HG03060 (cell line): ENCODE measurements at regions not wholly inside any gene's neighbourhood (a gene's known extent, or its start where the extent isn't known, plus 50 kb on each side); places are given as distances from the start of the nearest gene placed in this dataset.

Source experiments
- ATAC-seq: cut with Tn5 transposase; IDR thresholded peaks from one replicate; pipeline ENCODE4 v1.9.1; 2021; ENCODE audit warnings: low read depth, moderate number of reproducible peaks; ENCODE audit not compliant: unreplicated experiment

GRCh38 chr18:24814521-24814920 lies 354.1 kb downstream of the HRH4 start:
- no peak for ATAC-seq

DNA sequence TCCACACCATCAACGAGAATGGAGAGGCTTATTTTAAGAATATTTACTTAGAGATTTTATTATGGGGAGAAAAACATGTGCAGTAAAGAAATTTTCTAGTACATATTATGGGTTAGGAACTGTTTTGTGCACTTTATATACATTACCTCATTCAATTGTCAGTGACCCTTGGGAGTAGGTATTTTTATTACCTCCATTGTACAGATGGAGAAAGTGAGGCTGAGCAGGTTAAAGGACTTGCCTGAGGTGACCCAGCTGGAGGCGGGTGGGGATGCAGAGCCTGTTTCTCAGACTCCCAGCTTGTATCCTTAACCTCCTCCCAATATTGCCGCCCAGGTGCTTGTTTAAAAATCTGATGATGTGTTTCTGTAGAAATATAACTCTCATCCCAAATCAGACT lies 356.7 kb downstream of the HRH4 start:
- no peak for ATAC-seq

- ATAC-seq: no peak
These were observed 357.3 kb downstream of the HRH4 start for GRCh38 chr18:24817587-24818371.

DNA sequence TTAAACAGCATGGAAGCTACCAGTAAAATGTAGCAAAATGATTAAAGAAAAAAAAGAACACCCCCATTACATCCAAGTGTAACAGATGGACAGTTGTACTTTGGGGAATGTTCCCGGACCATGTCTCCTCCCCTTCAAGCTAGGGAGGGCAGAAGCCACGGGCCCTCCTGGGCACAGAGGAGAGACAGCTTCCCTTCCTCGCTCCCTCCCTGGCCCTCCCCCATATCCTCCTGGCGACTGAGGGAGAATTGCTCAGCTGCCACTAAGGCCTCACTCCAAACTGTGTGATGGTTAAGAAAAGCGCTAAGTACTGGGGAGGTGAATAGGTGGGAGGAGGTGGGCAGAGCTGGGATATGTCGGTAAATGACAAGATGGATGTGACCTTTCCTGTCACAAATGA lies 358.0 kb downstream of the HRH4 start:
- ATAC-seq: no peak

- no peak for ATAC-seq
These were observed 358.9 kb downstream of the HRH4 start for GRCh38 chr18:24819141-24819890.

- no peak for ATAC-seq
These were observed 365.0 kb downstream of the HRH4 start for GRCh38 chr18:24825397-24825796.

DNA sequence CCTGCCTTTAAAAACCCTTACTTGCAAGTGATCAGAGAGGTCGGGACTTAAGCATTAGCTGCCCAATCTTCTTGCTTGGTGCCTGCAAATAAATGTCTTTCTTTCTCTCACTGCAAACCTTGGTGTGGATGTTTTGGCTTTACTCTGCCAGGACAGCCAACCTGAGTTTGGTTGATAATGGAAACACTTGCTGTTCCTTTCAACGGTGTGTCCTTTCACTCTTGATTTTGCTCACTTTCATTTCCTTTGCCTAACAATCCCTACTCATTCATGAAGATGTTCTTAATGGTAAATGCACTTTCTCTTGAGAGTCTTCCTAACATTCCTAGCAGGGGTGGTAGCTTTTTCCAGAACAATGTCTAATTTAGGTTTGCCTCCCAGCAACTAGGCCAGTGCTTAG lies 366.2 kb downstream of the HRH4 start:
- no peak for ATAC-seq

GRCh38 chr18:24827501-24827900 lies 367.1 kb downstream of the HRH4 start:
- no peak for ATAC-seq

GRCh38 chr18:24831081-24831480 lies 370.6 kb downstream of the HRH4 start:
- ATAC-seq: no peak

DNA sequence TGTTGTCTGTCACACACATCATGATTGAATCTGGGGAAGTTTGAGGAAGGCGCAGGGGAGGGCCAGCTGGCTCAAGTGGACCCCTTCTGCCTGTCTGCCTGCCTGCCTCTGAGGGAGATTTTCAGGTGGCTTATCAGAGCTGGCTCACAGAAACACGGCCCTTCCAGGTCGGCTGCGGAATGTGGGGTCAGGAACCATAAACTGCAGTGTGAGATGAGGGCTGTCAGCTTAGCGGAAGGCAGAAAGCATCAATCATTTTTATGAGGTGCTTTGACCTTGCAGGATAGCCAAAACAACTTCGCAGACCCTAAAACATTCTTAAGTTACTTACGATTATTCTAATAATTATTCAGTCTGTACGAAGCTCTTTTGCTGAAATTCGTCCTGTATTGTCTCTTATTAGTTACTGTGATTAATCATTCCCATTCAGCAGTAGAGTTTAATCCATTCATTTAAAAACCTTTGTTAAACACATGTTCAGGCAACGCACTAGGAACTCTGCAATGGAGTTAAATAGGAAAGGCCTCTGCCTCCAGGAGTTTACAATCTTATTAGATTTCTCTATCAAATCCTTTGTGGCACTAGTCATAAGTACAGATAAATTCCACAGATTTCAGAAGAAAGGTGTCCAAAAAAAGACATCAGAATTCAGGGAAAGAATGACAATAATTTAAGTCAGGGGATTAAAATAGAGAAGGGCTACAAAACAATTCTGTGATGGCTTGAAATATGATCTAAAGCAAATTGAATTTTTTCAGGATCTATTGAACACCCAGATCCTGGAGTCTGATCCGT lies 371.6 kb downstream of the HRH4 start:
- no peak for ATAC-seq

GRCh38 chr18:24835751-24836150 lies 375.3 kb downstream of the HRH4 start:
- ATAC-seq: no peak

DNA sequence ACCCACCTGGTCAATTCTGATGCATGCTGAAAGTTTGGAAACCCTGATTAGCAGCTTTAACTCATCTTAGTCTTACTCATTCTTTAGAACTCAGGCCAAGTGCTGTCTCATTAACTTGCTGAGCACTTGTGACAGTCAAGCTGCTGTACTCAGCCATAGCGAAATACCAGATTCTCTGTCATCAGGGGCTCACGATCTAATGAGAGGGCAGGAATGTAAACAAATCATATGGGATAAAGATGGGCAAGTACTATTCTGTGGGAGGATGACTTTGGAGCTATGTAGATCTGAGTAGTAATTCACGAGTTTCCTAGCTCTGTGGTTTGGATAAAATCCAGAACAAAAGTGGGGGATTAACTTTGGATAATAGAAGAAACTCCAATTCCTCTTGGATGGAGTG lies 376.6 kb downstream of the HRH4 start:
- ATAC-seq: no peak

- ATAC-seq: no peak
These were observed 379.6 kb downstream of the HRH4 start for GRCh38 chr18:24840051-24840450.

GRCh38 chr18:24840640-24841039 lies 380.2 kb downstream of the HRH4 start:
- no peak for ATAC-seq

GRCh38 chr18:24841536-24841935 lies 381.1 kb downstream of the HRH4 start:
- ATAC-seq: no peak

DNA sequence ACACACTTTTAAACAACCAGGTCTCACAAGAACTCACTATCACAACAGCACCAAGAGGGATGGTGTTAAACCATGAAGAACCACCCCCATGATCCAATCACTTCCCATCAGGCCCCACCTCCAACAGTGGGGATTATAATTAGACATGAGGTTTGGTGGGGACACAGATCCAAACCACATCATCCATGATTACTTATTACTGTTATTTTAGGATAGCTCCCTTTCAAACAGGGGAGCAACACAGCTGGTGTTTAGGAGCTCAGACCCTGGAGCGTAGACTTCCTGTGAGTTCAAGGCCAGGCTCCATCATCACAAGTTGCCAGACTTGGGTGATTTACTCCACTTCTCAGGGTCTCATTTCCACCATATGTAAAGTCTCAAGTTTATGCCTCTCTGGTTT lies 382.7 kb downstream of the HRH4 start:
- ATAC-seq: no peak

- no peak for ATAC-seq
These were observed 385.7 kb downstream of the HRH4 start for GRCh38 chr18:24846138-24846537.

GRCh38 chr18:24850532-24850931 lies 390.1 kb downstream of the HRH4 start:
- no peak for ATAC-seq

GRCh38 chr18:24853076-24853475 lies 392.6 kb downstream of the HRH4 start:
- no peak for ATAC-seq

- no peak for ATAC-seq
These were observed 400.7 kb downstream of the HRH4 start for GRCh38 chr18:24860978-24861680.
